Astrocyte (in vitro differentiated cells and primary cell): ENCODE measurements at regions not wholly inside any gene's neighbourhood (a gene's known extent, or its start where the extent isn't known, plus 50 kb on each side); places are given as distances from the start of the nearest gene placed in this dataset.
"Not testable (repeated sequence)": the region's sequence is repeated elsewhere in the genome, so short reads cannot be mapped to it uniquely, and the experiment has no call there.

Experiments
- DNase-seq: peaks from one replicate; pipeline ENCODE4 v3.0.0-alpha.2; 2010; ENCODE audit warnings: low read depth
- FAIRE-seq: peaks from 2 replicates; lab custom pipeline; 2011; peaks lifted over from hg19 to GRCh38; lab: Jason Lieb, UNC
- H2AFZ ChIP-seq: 2 replicates; pipeline ENCODE4 v1.6.0; 2012; ENCODE audit warnings: low read depth, low read length, inconsistent platforms
- H3K27ac ChIP-seq: 2 replicates; pipeline ENCODE4 v1.5.1; 2011; ENCODE audit warnings: low read depth, low read length, inconsistent platforms
- H3K27me3 ChIP-seq: 2 replicates; pipeline ENCODE4 v1.6.0; 2011; ENCODE audit warnings: low read length, inconsistent platforms; ENCODE audit not compliant: insufficient read depth
- H3K36me3 ChIP-seq: 2 replicates; pipeline ENCODE4 v1.5.1; 2011; ENCODE audit warnings: low read length, inconsistent platforms; ENCODE audit not compliant: insufficient read depth
- H3K4me1 ChIP-seq: 2 replicates; pipeline ENCODE4 v1.5.1; 2011; ENCODE audit warnings: low read length, inconsistent platforms; ENCODE audit not compliant: insufficient read depth
- H3K4me2 ChIP-seq: 2 replicates; pipeline ENCODE4 v1.6.0; 2012; ENCODE audit warnings: low read length, inconsistent platforms
- H3K4me3 ChIP-seq: 2 replicates; pipeline ENCODE4 v1.5.1; 2011; ENCODE audit warnings: low read depth, mild to moderate bottlenecking, low read length, inconsistent platforms; ENCODE audit not compliant: insufficient read depth
- H3K79me2 ChIP-seq: 2 replicates; pipeline ENCODE4 v1.6.0; 2012; ENCODE audit warnings: mild to moderate bottlenecking, low read length, inconsistent platforms; ENCODE audit not compliant: insufficient read depth
- H3K9ac ChIP-seq: 2 replicates; pipeline ENCODE4 v1.6.0; 2012; ENCODE audit warnings: mild to moderate bottlenecking, low read length, inconsistent platforms
- H3K9me3 ChIP-seq: 2 replicates; pipeline ENCODE4 v1.5.1; 2012; ENCODE audit warnings: low read depth, mild to moderate bottlenecking, low read length, inconsistent platforms; ENCODE audit not compliant: insufficient read depth
- H4K20me1 ChIP-seq: 2 replicates; pipeline ENCODE4 v1.6.0; 2012; ENCODE audit warnings: low read length, inconsistent platforms; ENCODE audit not compliant: insufficient read depth
- H3K27ac Mint-ChIP-seq: one replicate; pipeline ENCODE4 v1.8.0; 2021; ENCODE audit warnings: mild to moderate bottlenecking, mixed read lengths; ENCODE audit not compliant: unreplicated experiment
- H3K27me3 Mint-ChIP-seq: one replicate; pipeline ENCODE4 v1.8.0; 2021; ENCODE audit warnings: low read depth, mixed read lengths; ENCODE audit not compliant: unreplicated experiment
- H3K36me3 Mint-ChIP-seq: one replicate; pipeline ENCODE4 v1.8.0; 2021; ENCODE audit warnings: low read depth, mixed read lengths; ENCODE audit not compliant: unreplicated experiment
- H3K4me1 Mint-ChIP-seq: one replicate; pipeline ENCODE4 v1.8.0; 2021; ENCODE audit warnings: low read depth, mixed read lengths; ENCODE audit not compliant: unreplicated experiment
- H3K4me3 Mint-ChIP-seq: one replicate; pipeline ENCODE4 v1.8.0; 2021; ENCODE audit warnings: mild to moderate bottlenecking, moderate library complexity, mixed read lengths; ENCODE audit not compliant: unreplicated experiment
- H3K9me3 Mint-ChIP-seq: one replicate; pipeline ENCODE4 v1.8.0; 2021; ENCODE audit warnings: mild to moderate bottlenecking, mixed read lengths; ENCODE audit not compliant: unreplicated experiment
- EZH2 ChIP-seq: IDR thresholded peaks from 2 replicates; pipeline ENCODE4 v1.6.1; 2012; ENCODE audit warnings: mild to moderate bottlenecking, low read length, inconsistent platforms; ENCODE audit not compliant: insufficient read depth
- TF ChIP-seq, protein P1 (sequence below): IDR thresholded peaks from 2 replicates; pipeline ENCODE4 v1.5.1; 2011; ENCODE audit warnings: low read depth, mild to moderate bottlenecking, inconsistent platforms, low read length, moderate library complexity; ENCODE audit not compliant: insufficient read depth

- Histone ChIP-seq H4K20me1 (no peaks in the 10 kb centered on the region), H3K4me1 (no peaks in the 10 kb centered on the region), H2AFZ (no peak overlapping the region), H3K9ac (no peak overlapping the region), H3K27ac (no peak overlapping the region), H3K4me3 (no peak overlapping the region), H3K4me2 (no peak overlapping the region), H3K79me2 (no peaks in the 10 kb centered on the region), H3K36me3 (no peaks in the 10 kb centered on the region), H3K9me3 (no peaks in the 10 kb centered on the region), H3K27me3 (no peaks in the 10 kb centered on the region)
- H3K27ac Mint-ChIP-seq, result no peak overlapping the region
- H3K36me3 Mint-ChIP-seq, result no peaks in the 10 kb centered on the region
- no peak for TF ChIP-seq EZH2
- TF ChIP-seq, protein P1, sequence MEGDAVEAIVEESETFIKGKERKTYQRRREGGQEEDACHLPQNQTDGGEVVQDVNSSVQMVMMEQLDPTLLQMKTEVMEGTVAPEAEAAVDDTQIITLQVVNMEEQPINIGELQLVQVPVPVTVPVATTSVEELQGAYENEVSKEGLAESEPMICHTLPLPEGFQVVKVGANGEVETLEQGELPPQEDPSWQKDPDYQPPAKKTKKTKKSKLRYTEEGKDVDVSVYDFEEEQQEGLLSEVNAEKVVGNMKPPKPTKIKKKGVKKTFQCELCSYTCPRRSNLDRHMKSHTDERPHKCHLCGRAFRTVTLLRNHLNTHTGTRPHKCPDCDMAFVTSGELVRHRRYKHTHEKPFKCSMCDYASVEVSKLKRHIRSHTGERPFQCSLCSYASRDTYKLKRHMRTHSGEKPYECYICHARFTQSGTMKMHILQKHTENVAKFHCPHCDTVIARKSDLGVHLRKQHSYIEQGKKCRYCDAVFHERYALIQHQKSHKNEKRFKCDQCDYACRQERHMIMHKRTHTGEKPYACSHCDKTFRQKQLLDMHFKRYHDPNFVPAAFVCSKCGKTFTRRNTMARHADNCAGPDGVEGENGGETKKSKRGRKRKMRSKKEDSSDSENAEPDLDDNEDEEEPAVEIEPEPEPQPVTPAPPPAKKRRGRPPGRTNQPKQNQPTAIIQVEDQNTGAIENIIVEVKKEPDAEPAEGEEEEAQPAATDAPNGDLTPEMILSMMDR, result no peak
- H3K4me1 Mint-ChIP-seq, result no peaks in the 10 kb centered on the region
- no peaks in the 10 kb centered on the region for H3K9me3 Mint-ChIP-seq
- no peak overlapping the region for H3K4me3 Mint-ChIP-seq
- no peak for DNase-seq
- H3K27me3 Mint-ChIP-seq, result no peaks in the 10 kb centered on the region
- FAIRE-seq, result no peak
These were observed 245.1 kb upstream of the C9orf72 start for GRCh38 chr9:27818348-27818747.

GRCh38 chr9:27828908-27829307, 255.6 kb upstream of the C9orf72 start:
- H3K4me3 ChIP-seq, result no peak overlapping the region
- no peak for DNase-seq
- no peaks in the 10 kb centered on the region for H3K36me3 ChIP-seq
- H3K9me3 ChIP-seq, result no peaks in the 10 kb centered on the region
- Mint-ChIP-seq H3K4me1 (peaks cover 14% of the 10 kb centered on the region), H3K36me3 (no peaks in the 10 kb centered on the region), H3K9me3 (peaks cover 2% of the 10 kb centered on the region), H3K27me3 (no peaks in the 10 kb centered on the region), H3K4me3 (no peak overlapping the region), H3K27ac (no peak overlapping the region)
- no peak overlapping the region for H2AFZ ChIP-seq
- no peaks in the 10 kb centered on the region for H3K4me1 ChIP-seq
- H3K9ac ChIP-seq, result no peak overlapping the region
- H3K4me2 ChIP-seq, result no peak overlapping the region
- no peak for FAIRE-seq
- no peaks in the 10 kb centered on the region for H3K27me3 ChIP-seq
- H4K20me1 ChIP-seq, result no peaks in the 10 kb centered on the region
- no peak for TF ChIP-seq EZH2
- TF ChIP-seq, protein P1, result no peak
- H3K27ac ChIP-seq, result no peak overlapping the region
- H3K79me2 ChIP-seq, result no peaks in the 10 kb centered on the region

GRCh38 chr9:27829621-27830020, 256.3 kb upstream of the C9orf72 start:
- Histone ChIP-seq H3K9me3 (no peaks in the 10 kb centered on the region), H3K27me3 (no peaks in the 10 kb centered on the region), H3K4me3 (no peak overlapping the region), H3K4me2 (no peak overlapping the region), H3K9ac (no peak overlapping the region), H3K4me1 (no peaks in the 10 kb centered on the region), H3K36me3 (no peaks in the 10 kb centered on the region), H2AFZ (no peak overlapping the region), H3K27ac (no peak overlapping the region), H4K20me1 (no peaks in the 10 kb centered on the region), H3K79me2 (no peaks in the 10 kb centered on the region)
- no peak for FAIRE-seq
- Mint-ChIP-seq H3K27me3 (no peaks in the 10 kb centered on the region), H3K4me1 (peaks cover 14% of the 10 kb centered on the region), H3K36me3 (no peaks in the 10 kb centered on the region), H3K27ac (no peak overlapping the region), H3K4me3 (no peak overlapping the region), H3K9me3 (peaks cover 2% of the 10 kb centered on the region)
- no peak for DNase-seq
- TF ChIP-seq, protein P1, result no peak
- TF ChIP-seq EZH2, result no peak

GRCh38 chr9:27832108-27832507, 258.8 kb upstream of the C9orf72 start:
- not testable (repeated sequence) for H3K36me3 ChIP-seq, H3K9me3 Mint-ChIP-seq, DNase-seq, FAIRE-seq, H3K27me3 Mint-ChIP-seq, H3K36me3 Mint-ChIP-seq, H3K27ac ChIP-seq, H3K27ac Mint-ChIP-seq, H3K4me3 Mint-ChIP-seq, H3K4me3 ChIP-seq, H3K79me2 ChIP-seq, H3K4me1 ChIP-seq, H3K4me2 ChIP-seq, H4K20me1 ChIP-seq, H3K27me3 ChIP-seq, H3K9ac ChIP-seq, H2AFZ ChIP-seq, H3K9me3 ChIP-seq
- peaks cover 14% of the 10 kb centered on the region for H3K4me1 Mint-ChIP-seq
